NT2/D1 (cell line): ENCODE measurements at regions not wholly inside any gene's neighbourhood (a gene's known extent, or its start where the extent isn't known, plus 50 kb on each side); places are given as distances from the start of the nearest gene placed in this dataset.

Source experiments
- SUZ12 ChIP-seq: IDR thresholded peaks from 2 replicates; pipeline ENCODE4 v1.6.1; 2011; ENCODE audit not compliant: insufficient read length, insufficient read depth; ENCODE audit errors: extremely low read depth
- ZNF274 ChIP-seq: IDR thresholded peaks from 2 replicates; pipeline ENCODE4 v1.6.1; 2011; ENCODE audit warnings: mild to moderate bottlenecking, low read depth, low read length

DNA sequence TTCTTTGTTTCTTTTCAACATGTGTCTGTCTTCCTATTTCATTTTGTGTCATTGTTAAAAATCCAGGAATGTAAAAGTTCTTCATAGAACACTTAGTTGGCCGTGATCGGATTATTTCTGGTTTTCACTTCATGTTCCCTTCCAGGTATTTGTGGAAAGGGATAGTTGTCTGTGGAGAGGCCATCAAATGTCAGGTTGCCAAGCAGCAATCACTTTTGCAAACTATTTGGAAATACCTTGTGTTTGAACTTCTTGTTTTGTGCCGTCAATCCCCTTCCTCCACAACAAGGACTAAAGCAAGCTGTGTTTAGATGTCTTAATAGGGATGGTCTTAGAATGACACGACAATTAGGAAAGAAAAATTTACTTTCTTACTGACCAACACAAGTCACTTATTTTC is 116.9 kb upstream of the MPDZ start:
- TF ChIP-seq ZNF274, result no peak
- no peak for TF ChIP-seq SUZ12
